OCI-LY1 (cell line): ENCODE measurements at regions not wholly inside any gene's neighbourhood (a gene's known extent, or its start where the extent isn't known, plus 50 kb on each side); places are given as distances from the start of the nearest gene placed in this dataset.

Source experiments
- H2AFZ ChIP-seq: fragments of 200-600 bp; sonication (generic), shearing (Covaris generic); 2 replicates; pipeline ENCODE4 v1.6.0; 2014; ENCODE audit warnings: antibody characterized with exemption, mild to moderate bottlenecking, low read length
- H3F3A ChIP-seq: fragments of 200-600 bp; sonication (generic), shearing (Covaris generic); 2 replicates; pipeline ENCODE4 v1.6.0; 2014; ENCODE audit warnings: mild to moderate bottlenecking, antibody characterized with exemption, low read length, moderate library complexity; ENCODE audit not compliant: insufficient read depth
- H3K27ac ChIP-seq: fragments of 200-600 bp; sonication (generic); 2 replicates; pipeline ENCODE4 v1.5.1; 2014; ENCODE audit warnings: low read length, mixed run types, mild to moderate bottlenecking, low read depth; ENCODE audit not compliant: poor library complexity, severe bottlenecking
- H3K27me3 ChIP-seq: fragments of 200-600 bp; sonication (generic); 2 replicates; pipeline ENCODE4 v1.6.0; 2014; ENCODE audit warnings: antibody characterized with exemption, mild to moderate bottlenecking, low read length, moderate library complexity; ENCODE audit not compliant: insufficient read depth
- H3K36me3 ChIP-seq: fragments of 200-600 bp; sonication (generic); 2 replicates; pipeline ENCODE4 v1.6.1; 2014; ENCODE audit warnings: mild to moderate bottlenecking, antibody characterized with exemption, low read length, moderate library complexity, mixed read lengths; ENCODE audit not compliant: insufficient read depth
- H3K4me1 ChIP-seq: fragments of 200-600 bp; sonication (generic); 2 replicates; pipeline ENCODE4 v1.5.1; 2014; ENCODE audit warnings: mild to moderate bottlenecking, low read length, moderate library complexity; ENCODE audit not compliant: insufficient read depth, severe bottlenecking
- H3K4me2 ChIP-seq: fragments of 200-600 bp; sonication (generic), shearing (Covaris generic); 2 replicates; pipeline ENCODE4 v1.6.1; 2014; ENCODE audit warnings: low read length
- H3K4me3 ChIP-seq: fragments of 200-600 bp; sonication (generic); 2 replicates; pipeline ENCODE4 v1.5.1; 2014; ENCODE audit warnings: low read length, low read depth, mild to moderate bottlenecking, mixed read lengths; ENCODE audit not compliant: poor library complexity, severe bottlenecking
- H3K79me2 ChIP-seq: fragments of 200-600 bp; shearing (Covaris generic); 2 replicates; pipeline ENCODE4 v1.6.1; 2016; ENCODE audit warnings: mixed run types, low read length, mixed read lengths; ENCODE audit not compliant: insufficient read depth
- H3K9ac ChIP-seq: fragments of 200-600 bp; sonication (generic), shearing (Covaris generic); 2 replicates; pipeline ENCODE4 v1.6.1; 2014; ENCODE audit warnings: mild to moderate bottlenecking, low read length, mixed read lengths
- H3K9me2 ChIP-seq: fragments of 200-600 bp; sonication (generic), shearing (Covaris generic); 2 replicates; pipeline ENCODE4 v1.6.1; 2014; ENCODE audit warnings: low read depth, mild to moderate bottlenecking, low read length, mixed read lengths
- H3K9me3 ChIP-seq: fragments of 200-600 bp; shearing (Covaris generic); 2 replicates; pipeline ENCODE4 v1.6.1; 2014; ENCODE audit warnings: low read length, mixed read lengths
- H4K20me1 ChIP-seq: fragments of 200-600 bp; sonication (generic), shearing (Covaris generic); 2 replicates; pipeline ENCODE4 v1.6.0; 2016; ENCODE audit warnings: mild to moderate bottlenecking, low read length; ENCODE audit not compliant: insufficient read depth
- EZH2 ChIP-seq: fragments of 200-600 bp; sonication (generic), shearing (Covaris generic); IDR thresholded peaks from 2 replicates; pipeline ENCODE4 v1.8.0; 2017; ENCODE audit warnings: borderline replicate concordance, mixed run types, mild to moderate bottlenecking, antibody characterized with exemption, low read length, moderate library complexity, mixed read lengths
- TF ChIP-seq, protein P1 (sequence below): fragments of 200-600 bp; sonication (generic), shearing (Covaris generic); IDR thresholded peaks from 2 replicates; pipeline ENCODE4 v1.5.1; 2017; ENCODE audit warnings: mild to moderate bottlenecking, antibody characterized with exemption, low read length, moderate library complexity, mixed read lengths

DNA sequence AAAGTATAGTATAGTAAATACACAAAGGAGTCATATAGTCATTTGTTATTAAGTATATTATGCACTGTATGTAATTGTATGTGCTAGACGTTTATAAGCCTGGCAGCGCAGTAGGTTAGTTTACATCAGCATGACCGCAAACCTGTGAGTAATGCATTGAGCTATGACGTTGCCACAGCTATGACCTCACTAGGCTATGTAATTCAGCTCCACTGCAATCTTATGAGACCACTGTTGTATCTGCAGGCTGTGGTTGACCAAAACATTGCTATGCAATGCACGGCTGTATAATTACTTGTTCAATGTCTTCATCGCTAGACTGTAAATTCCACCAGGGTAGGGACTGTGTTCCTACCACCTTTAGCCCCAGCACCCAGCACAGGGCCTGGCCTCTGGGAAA, 53.2 kb upstream of the VASH1 start:
- Histone ChIP-seq H4K20me1 (no peaks in the 10 kb centered on the region), H3K27ac (no peak overlapping the region), H3K9me3 (no peaks in the 10 kb centered on the region), H3K79me2 (no peaks in the 10 kb centered on the region), H3K9ac (no peak overlapping the region), H3K4me1 (no peaks in the 10 kb centered on the region), H3K4me3 (no peak overlapping the region), H3K36me3 (no peaks in the 10 kb centered on the region), H3K27me3 (no peaks in the 10 kb centered on the region), H3F3A (no peaks in the 10 kb centered on the region), H2AFZ (no peak overlapping the region), H3K9me2 (no peaks in the 10 kb centered on the region), H3K4me2 (no peak overlapping the region)
- no peak for TF ChIP-seq EZH2
- TF ChIP-seq, protein P1, sequence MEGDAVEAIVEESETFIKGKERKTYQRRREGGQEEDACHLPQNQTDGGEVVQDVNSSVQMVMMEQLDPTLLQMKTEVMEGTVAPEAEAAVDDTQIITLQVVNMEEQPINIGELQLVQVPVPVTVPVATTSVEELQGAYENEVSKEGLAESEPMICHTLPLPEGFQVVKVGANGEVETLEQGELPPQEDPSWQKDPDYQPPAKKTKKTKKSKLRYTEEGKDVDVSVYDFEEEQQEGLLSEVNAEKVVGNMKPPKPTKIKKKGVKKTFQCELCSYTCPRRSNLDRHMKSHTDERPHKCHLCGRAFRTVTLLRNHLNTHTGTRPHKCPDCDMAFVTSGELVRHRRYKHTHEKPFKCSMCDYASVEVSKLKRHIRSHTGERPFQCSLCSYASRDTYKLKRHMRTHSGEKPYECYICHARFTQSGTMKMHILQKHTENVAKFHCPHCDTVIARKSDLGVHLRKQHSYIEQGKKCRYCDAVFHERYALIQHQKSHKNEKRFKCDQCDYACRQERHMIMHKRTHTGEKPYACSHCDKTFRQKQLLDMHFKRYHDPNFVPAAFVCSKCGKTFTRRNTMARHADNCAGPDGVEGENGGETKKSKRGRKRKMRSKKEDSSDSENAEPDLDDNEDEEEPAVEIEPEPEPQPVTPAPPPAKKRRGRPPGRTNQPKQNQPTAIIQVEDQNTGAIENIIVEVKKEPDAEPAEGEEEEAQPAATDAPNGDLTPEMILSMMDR = no peak

DNA sequence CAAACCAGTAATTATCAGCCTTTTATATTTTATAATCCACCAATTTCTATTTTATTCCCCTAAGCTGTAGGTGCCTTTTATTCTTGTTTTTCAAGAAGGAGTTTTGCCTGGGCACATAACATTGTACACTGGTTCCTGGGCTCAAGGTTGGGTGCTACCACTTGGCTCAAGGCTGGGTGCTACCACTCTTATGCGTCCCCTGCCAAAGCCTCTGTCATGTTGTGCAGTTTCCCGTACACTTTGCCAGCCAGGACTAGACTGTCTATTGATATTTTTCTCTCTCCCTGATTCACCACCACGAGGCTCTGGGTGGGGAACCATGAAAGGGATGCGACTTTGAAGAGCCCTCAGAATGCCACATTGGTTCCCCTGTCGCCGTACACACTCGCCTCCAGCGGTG, 52.5 kb upstream of the VASH1 start:
- Histone ChIP-seq H3K4me2 (no peak overlapping the region), H2AFZ (no peak overlapping the region), H4K20me1 (no peaks in the 10 kb centered on the region), H3K9ac (no peak overlapping the region), H3K4me3 (no peak overlapping the region), H3K36me3 (no peaks in the 10 kb centered on the region), H3K27ac (no peak overlapping the region), H3K79me2 (no peaks in the 10 kb centered on the region), H3K9me2 (no peaks in the 10 kb centered on the region), H3K4me1 (no peaks in the 10 kb centered on the region), H3F3A (no peaks in the 10 kb centered on the region), H3K9me3 (no peaks in the 10 kb centered on the region), H3K27me3 (no peaks in the 10 kb centered on the region)
- TF ChIP-seq, protein P1 = no peak
- TF ChIP-seq EZH2 = no peak

GRCh38 chr14:76710056-76711010, 50.9 kb upstream of the VASH1 start:
- Histone ChIP-seq H3K27me3 (no peaks in the 10 kb centered on the region), H3K4me2 (no peak overlapping the region), H3K9me2 (no peaks in the 10 kb centered on the region), H3K79me2 (no peaks in the 10 kb centered on the region), H3K36me3 (no peaks in the 10 kb centered on the region), H3K4me3 (no peak overlapping the region), H3F3A (no peaks in the 10 kb centered on the region), H4K20me1 (no peaks in the 10 kb centered on the region), H3K9me3 (no peaks in the 10 kb centered on the region), H2AFZ (no peak overlapping the region), H3K9ac (no peak overlapping the region), H3K4me1 (no peaks in the 10 kb centered on the region), H3K27ac (no peak overlapping the region)
- TF ChIP-seq, protein P1 = peak; percentile 80
- no peak for TF ChIP-seq EZH2
